ENCODE measurements at regions not wholly inside any gene's neighbourhood (a gene's known extent, or its start where the extent isn't known, plus 50 kb on each side); places are given as distances from the start of the nearest gene placed in this dataset.

DNA sequence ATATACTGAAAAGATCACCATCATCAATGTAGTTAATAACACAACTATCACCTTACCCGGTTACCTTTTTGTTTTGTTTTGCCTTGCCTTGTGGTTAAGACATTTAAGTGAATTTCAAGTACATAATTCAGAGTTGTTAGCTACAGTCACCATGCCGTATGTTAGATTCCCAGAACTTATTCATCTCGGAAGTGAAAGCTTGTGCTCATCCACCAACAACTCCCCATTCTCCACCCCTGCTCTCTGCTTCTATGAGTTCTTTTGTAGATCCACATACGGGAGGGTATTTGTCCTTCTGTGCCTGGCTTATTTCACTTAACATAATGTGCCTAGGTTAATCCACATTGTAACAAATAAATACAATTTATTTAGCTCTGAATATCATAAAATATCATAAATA, 182.8 kb upstream of the ADARB2 start (continued):
- TF ChIP-seq, protein P1, sequence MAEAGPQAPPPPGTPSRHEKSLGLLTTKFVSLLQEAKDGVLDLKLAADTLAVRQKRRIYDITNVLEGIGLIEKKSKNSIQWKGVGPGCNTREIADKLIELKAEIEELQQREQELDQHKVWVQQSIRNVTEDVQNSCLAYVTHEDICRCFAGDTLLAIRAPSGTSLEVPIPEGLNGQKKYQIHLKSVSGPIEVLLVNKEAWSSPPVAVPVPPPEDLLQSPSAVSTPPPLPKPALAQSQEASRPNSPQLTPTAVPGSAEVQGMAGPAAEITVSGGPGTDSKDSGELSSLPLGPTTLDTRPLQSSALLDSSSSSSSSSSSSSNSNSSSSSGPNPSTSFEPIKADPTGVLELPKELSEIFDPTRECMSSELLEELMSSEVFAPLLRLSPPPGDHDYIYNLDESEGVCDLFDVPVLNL (CRISPR knock-in tag; IDR thresholded peaks at IDR 0.05; ENCODE audit: borderline replicate concordance, low read depth), result no peak
- TF ChIP-seq, protein P2, sequence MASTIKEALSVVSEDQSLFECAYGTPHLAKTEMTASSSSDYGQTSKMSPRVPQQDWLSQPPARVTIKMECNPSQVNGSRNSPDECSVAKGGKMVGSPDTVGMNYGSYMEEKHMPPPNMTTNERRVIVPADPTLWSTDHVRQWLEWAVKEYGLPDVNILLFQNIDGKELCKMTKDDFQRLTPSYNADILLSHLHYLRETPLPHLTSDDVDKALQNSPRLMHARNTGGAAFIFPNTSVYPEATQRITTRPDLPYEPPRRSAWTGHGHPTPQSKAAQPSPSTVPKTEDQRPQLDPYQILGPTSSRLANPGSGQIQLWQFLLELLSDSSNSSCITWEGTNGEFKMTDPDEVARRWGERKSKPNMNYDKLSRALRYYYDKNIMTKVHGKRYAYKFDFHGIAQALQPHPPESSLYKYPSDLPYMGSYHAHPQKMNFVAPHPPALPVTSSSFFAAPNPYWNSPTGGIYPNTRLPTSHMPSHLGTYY (CRISPR knock-in tag; IDR thresholded peaks at IDR 0.05), result no peak
- TF ChIP-seq, protein P3, sequence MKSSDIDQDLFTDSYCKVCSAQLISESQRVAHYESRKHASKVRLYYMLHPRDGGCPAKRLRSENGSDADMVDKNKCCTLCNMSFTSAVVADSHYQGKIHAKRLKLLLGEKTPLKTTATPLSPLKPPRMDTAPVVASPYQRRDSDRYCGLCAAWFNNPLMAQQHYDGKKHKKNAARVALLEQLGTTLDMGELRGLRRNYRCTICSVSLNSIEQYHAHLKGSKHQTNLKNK (CRISPR knock-in tag; IDR thresholded peaks at IDR 0.05), result no peak
- TF ChIP-seq, protein P4, sequence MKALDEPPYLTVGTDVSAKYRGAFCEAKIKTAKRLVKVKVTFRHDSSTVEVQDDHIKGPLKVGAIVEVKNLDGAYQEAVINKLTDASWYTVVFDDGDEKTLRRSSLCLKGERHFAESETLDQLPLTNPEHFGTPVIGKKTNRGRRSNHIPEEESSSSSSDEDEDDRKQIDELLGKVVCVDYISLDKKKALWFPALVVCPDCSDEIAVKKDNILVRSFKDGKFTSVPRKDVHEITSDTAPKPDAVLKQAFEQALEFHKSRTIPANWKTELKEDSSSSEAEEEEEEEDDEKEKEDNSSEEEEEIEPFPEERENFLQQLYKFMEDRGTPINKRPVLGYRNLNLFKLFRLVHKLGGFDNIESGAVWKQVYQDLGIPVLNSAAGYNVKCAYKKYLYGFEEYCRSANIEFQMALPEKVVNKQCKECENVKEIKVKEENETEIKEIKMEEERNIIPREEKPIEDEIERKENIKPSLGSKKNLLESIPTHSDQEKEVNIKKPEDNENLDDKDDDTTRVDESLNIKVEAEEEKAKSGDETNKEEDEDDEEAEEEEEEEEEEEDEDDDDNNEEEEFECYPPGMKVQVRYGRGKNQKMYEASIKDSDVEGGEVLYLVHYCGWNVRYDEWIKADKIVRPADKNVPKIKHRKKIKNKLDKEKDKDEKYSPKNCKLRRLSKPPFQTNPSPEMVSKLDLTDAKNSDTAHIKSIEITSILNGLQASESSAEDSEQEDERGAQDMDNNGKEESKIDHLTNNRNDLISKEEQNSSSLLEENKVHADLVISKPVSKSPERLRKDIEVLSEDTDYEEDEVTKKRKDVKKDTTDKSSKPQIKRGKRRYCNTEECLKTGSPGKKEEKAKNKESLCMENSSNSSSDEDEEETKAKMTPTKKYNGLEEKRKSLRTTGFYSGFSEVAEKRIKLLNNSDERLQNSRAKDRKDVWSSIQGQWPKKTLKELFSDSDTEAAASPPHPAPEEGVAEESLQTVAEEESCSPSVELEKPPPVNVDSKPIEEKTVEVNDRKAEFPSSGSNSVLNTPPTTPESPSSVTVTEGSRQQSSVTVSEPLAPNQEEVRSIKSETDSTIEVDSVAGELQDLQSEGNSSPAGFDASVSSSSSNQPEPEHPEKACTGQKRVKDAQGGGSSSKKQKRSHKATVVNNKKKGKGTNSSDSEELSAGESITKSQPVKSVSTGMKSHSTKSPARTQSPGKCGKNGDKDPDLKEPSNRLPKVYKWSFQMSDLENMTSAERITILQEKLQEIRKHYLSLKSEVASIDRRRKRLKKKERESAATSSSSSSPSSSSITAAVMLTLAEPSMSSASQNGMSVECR (CRISPR knock-in tag; IDR thresholded peaks at IDR 0.05; ENCODE audit: borderline replicate concordance), result no peak
- TF ChIP-seq, protein P5, sequence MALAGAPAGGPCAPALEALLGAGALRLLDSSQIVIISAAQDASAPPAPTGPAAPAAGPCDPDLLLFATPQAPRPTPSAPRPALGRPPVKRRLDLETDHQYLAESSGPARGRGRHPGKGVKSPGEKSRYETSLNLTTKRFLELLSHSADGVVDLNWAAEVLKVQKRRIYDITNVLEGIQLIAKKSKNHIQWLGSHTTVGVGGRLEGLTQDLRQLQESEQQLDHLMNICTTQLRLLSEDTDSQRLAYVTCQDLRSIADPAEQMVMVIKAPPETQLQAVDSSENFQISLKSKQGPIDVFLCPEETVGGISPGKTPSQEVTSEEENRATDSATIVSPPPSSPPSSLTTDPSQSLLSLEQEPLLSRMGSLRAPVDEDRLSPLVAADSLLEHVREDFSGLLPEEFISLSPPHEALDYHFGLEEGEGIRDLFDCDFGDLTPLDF (CRISPR knock-in tag; IDR thresholded peaks at IDR 0.05), result no peak
- TF ChIP-seq, protein P6, sequence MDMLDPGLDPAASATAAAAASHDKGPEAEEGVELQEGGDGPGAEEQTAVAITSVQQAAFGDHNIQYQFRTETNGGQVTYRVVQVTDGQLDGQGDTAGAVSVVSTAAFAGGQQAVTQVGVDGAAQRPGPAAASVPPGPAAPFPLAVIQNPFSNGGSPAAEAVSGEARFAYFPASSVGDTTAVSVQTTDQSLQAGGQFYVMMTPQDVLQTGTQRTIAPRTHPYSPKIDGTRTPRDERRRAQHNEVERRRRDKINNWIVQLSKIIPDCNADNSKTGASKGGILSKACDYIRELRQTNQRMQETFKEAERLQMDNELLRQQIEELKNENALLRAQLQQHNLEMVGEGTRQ (CRISPR knock-in tag; IDR thresholded peaks at IDR 0.05), result no peak
- TF ChIP-seq, protein P7, sequence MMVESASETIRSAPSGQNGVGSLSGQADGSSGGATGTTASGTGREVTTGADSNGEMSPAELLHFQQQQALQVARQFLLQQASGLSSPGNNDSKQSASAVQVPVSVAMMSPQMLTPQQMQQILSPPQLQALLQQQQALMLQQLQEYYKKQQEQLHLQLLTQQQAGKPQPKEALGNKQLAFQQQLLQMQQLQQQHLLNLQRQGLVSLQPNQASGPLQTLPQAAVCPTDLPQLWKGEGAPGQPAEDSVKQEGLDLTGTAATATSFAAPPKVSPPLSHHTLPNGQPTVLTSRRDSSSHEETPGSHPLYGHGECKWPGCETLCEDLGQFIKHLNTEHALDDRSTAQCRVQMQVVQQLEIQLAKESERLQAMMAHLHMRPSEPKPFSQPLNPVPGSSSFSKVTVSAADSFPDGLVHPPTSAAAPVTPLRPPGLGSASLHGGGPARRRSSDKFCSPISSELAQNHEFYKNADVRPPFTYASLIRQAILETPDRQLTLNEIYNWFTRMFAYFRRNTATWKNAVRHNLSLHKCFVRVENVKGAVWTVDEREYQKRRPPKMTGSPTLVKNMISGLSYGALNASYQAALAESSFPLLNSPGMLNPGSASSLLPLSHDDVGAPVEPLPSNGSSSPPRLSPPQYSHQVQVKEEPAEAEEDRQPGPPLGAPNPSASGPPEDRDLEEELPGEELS (CRISPR knock-in tag; IDR thresholded peaks at IDR 0.05), result no peak

DNA sequence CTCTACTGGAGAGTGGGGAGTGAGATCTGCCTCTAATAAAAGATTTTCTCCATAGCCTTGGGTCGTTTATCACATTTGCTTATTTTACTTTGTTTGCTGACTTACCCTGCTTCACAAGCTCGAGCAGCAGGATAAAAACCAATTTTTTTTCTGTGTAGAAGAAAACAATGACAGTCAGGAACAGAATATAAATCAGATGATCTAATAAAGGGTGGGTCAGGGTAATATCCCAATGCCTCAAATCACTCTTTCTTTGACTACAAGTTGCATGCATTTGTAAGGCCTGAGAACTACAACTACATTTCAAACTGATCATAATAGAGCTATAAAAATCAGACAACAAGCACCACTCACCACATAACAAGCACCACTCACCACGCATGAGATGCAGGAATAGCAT, 174.4 kb upstream of the ADARB2 start:
- H3K27me3 Mint-ChIP-seq (ENCODE audit: low read depth), result no peaks in the 10 kb centered on the region
- no peaks in the 10 kb centered on the region for H3K4me1 Mint-ChIP-seq
- H3K27ac Mint-ChIP-seq, result no peak overlapping the region
- H3K9me3 Mint-ChIP-seq, result peaks cover 11% of the 10 kb centered on the region
- H3K4me3 Mint-ChIP-seq, result no peak overlapping the region
- CTCF ChIA-PET, result no interaction called here
- H3K36me3 Mint-ChIP-seq, result no peaks in the 10 kb centered on the region
- ATAC-seq, result no peak
- POLR2A ChIA-PET, result no interaction called here
- no peak for DNase-seq (ENCODE audit: low spot score)
- TF ChIP-seq, protein P8, sequence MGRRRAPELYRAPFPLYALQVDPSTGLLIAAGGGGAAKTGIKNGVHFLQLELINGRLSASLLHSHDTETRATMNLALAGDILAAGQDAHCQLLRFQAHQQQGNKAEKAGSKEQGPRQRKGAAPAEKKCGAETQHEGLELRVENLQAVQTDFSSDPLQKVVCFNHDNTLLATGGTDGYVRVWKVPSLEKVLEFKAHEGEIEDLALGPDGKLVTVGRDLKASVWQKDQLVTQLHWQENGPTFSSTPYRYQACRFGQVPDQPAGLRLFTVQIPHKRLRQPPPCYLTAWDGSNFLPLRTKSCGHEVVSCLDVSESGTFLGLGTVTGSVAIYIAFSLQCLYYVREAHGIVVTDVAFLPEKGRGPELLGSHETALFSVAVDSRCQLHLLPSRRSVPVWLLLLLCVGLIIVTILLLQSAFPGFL (CRISPR knock-in tag; IDR thresholded peaks at IDR 0.05; ENCODE audit: borderline replicate concordance), result no peak

DNA sequence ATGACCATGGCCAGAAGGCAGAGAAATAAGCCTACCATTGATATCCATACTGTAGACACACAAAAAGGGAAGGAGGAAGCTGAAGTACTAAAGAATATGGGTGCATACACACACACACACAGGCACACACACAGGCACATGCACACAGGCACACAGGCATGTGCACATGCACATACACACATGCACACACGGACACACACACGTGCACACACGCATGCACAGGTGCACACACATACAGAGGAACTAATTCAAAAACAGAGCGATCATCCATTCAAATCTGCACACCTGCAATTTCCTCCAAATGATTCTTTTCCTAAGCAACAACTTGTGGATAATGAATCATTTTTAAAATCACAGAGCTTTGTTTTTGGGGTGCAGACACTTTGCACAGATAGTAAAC, 166.7 kb upstream of the ADARB2 start:
- Mint-ChIP-seq H3K27ac (no peak overlapping the region), H3K4me3 (no peak overlapping the region), H3K4me1 (no peaks in the 10 kb centered on the region), H3K27me3 (ENCODE audit: low read depth) (peaks cover 23% of the 10 kb centered on the region), H3K9me3 (peaks cover 43% of the 10 kb centered on the region), H3K36me3 (peaks cover 32% of the 10 kb centered on the region)
- CTCF ChIA-PET, result no interaction called here
- POLR2A ChIA-PET, result no interaction called here
- ATAC-seq, result no peak
- DNase-seq (ENCODE audit: low spot score), result no peak
- no peak for TF ChIP-seq CREM (CRISPR knock-in tag; IDR thresholded peaks at IDR 0.05)
- TF ChIP-seq TEAD1 (CRISPR knock-in tag; IDR thresholded peaks at IDR 0.05), result no peak
- TF ChIP-seq, protein P9, sequence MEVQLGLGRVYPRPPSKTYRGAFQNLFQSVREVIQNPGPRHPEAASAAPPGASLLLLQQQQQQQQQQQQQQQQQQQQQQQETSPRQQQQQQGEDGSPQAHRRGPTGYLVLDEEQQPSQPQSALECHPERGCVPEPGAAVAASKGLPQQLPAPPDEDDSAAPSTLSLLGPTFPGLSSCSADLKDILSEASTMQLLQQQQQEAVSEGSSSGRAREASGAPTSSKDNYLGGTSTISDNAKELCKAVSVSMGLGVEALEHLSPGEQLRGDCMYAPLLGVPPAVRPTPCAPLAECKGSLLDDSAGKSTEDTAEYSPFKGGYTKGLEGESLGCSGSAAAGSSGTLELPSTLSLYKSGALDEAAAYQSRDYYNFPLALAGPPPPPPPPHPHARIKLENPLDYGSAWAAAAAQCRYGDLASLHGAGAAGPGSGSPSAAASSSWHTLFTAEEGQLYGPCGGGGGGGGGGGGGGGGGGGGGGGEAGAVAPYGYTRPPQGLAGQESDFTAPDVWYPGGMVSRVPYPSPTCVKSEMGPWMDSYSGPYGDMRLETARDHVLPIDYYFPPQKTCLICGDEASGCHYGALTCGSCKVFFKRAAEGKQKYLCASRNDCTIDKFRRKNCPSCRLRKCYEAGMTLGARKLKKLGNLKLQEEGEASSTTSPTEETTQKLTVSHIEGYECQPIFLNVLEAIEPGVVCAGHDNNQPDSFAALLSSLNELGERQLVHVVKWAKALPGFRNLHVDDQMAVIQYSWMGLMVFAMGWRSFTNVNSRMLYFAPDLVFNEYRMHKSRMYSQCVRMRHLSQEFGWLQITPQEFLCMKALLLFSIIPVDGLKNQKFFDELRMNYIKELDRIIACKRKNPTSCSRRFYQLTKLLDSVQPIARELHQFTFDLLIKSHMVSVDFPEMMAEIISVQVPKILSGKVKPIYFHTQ (CRISPR knock-in tag; IDR thresholded peaks at IDR 0.05), result no peak
- TF ChIP-seq, protein P10, sequence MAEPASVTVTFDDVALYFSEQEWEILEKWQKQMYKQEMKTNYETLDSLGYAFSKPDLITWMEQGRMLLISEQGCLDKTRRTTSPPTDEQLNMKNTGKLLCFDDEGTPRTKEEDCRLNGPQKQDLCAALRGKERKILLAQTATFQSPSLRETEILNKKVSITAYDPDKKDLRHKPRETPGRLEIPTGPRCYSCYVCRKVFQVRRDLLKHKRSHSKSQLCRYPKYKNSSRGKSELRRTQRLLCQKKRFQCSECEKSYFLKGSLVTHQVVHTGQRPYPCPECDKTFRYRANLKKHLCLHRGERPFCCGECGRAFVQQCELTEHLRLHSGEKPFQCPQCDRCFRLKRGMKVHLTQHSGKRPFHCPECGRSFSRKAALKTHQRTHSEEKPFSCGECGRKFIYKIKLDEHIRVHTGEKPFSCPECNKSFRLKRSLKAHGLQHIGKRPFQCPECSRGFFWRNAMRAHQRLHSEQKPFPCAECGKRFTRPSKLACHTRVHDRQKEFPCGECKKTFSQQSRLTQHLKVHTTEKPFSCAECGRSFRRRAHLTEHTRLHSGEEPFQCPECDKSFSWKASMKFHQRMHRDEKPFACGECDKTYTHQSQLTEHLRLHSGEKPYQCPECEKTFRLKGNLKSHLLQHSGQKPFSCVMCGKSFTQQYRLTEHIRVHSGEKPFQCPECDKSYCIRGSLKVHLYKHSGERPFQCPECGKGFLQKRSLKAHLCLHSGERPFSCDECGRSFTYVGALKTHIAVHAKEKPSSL (CRISPR knock-in tag; conservative IDR thresholded peaks at IDR 0.05), result no peak
- no peak for TF ChIP-seq MXD4 (CRISPR knock-in tag; IDR thresholded peaks at IDR 0.05; ENCODE audit: borderline replicate concordance)
- no peak for TF ChIP-seq KAT7 (CRISPR knock-in tag; IDR thresholded peaks at IDR 0.05; ENCODE audit: borderline replicate concordance)
